ENCODE measurements at regions not wholly inside any gene's neighbourhood (a gene's known extent, or its start where the extent isn't known, plus 50 kb on each side); places are given as distances from the start of the nearest gene placed in this dataset.

- no peak overlapping the region for H3K4me3 ChIP-seq
- no peak overlapping the region for H3K27ac ChIP-seq (replicated peaks)
- no peaks in the 10 kb centered on the region for H3K36me3 ChIP-seq
- intact Hi-C loops (cut with micrococcal nuclease): no loop called here
- no peaks in the 10 kb centered on the region for H3K4me1 ChIP-seq
- H3K9me3 ChIP-seq (replicated peaks): peaks cover 36% of the 10 kb centered on the region
- no peaks in the 10 kb centered on the region for H3K27me3 ChIP-seq (ENCODE audit: low read depth)
- no peak for DNase-seq
- TF ChIP-seq CTCF (IDR thresholded peaks at IDR 0.05; ENCODE audit: borderline replicate concordance): no peak
Measured at GRCh38 chr1:104341944-104342343, 592.2 kb downstream of the AMY1C start.

- DNase-seq: no peak
- peaks cover 13% of the 10 kb centered on the region for H3K9me3 ChIP-seq (replicated peaks)
- H3K27me3 ChIP-seq (ENCODE audit: low read depth): no peaks in the 10 kb centered on the region
- intact Hi-C loops (cut with micrococcal nuclease): no loop called here
- H3K4me3 ChIP-seq: no peak overlapping the region
- no peaks in the 10 kb centered on the region for H3K4me1 ChIP-seq
- H3K27ac ChIP-seq (replicated peaks): no peak overlapping the region
- TF ChIP-seq CTCF (IDR thresholded peaks at IDR 0.05; ENCODE audit: borderline replicate concordance): no peak
- H3K36me3 ChIP-seq: no peaks in the 10 kb centered on the region
Measured at GRCh38 chr1:104348277-104348676, 598.6 kb downstream of the AMY1C start.

GRCh38 chr1:104353580-104353979, 603.9 kb downstream of the AMY1C start:
- no peak overlapping the region for H3K27ac ChIP-seq (replicated peaks)
- no peak overlapping the region for H3K4me3 ChIP-seq
- no peaks in the 10 kb centered on the region for H3K36me3 ChIP-seq
- intact Hi-C loops (cut with micrococcal nuclease): no loop called here
- no peak for TF ChIP-seq CTCF (IDR thresholded peaks at IDR 0.05; ENCODE audit: borderline replicate concordance)
- H3K4me1 ChIP-seq: no peaks in the 10 kb centered on the region
- H3K9me3 ChIP-seq (replicated peaks): no peaks in the 10 kb centered on the region
- DNase-seq: no peak
- no peaks in the 10 kb centered on the region for H3K27me3 ChIP-seq (ENCODE audit: low read depth)

GRCh38 chr1:104358086-104358485, 608.4 kb downstream of the AMY1C start:
- intact Hi-C loops (cut with micrococcal nuclease): no loop called here
- TF ChIP-seq CTCF (IDR thresholded peaks at IDR 0.05; ENCODE audit: borderline replicate concordance): no peak
- Histone ChIP-seq H3K36me3 (no peaks in the 10 kb centered on the region), H3K4me1 (no peaks in the 10 kb centered on the region), H3K27ac (replicated peaks) (no peak overlapping the region), H3K4me3 (no peak overlapping the region), H3K27me3 (ENCODE audit: low read depth) (no peaks in the 10 kb centered on the region), H3K9me3 (replicated peaks) (peaks cover 3% of the 10 kb centered on the region)
- DNase-seq: no peak

GRCh38 chr1:104358621-104359020, 608.9 kb downstream of the AMY1C start:
- H3K36me3 ChIP-seq: no peaks in the 10 kb centered on the region
- H3K4me3 ChIP-seq: no peak overlapping the region
- H3K27me3 ChIP-seq (ENCODE audit: low read depth): no peaks in the 10 kb centered on the region
- no peaks in the 10 kb centered on the region for H3K4me1 ChIP-seq
- no peak overlapping the region for H3K27ac ChIP-seq (replicated peaks)
- no peak for DNase-seq
- no peak for TF ChIP-seq CTCF (IDR thresholded peaks at IDR 0.05; ENCODE audit: borderline replicate concordance)
- intact Hi-C loops (cut with micrococcal nuclease): no loop called here
- H3K9me3 ChIP-seq (replicated peaks): peaks cover 3% of the 10 kb centered on the region

GRCh38 chr1:104378414-104378813, 628.7 kb downstream of the AMY1C start:
- intact Hi-C loops (cut with micrococcal nuclease): no loop called here
- no peak for DNase-seq
- no peaks in the 10 kb centered on the region for H3K4me1 ChIP-seq
- no peaks in the 10 kb centered on the region for H3K36me3 ChIP-seq
- H3K27ac ChIP-seq (replicated peaks): no peak overlapping the region
- H3K27me3 ChIP-seq (ENCODE audit: low read depth): no peaks in the 10 kb centered on the region
- peaks cover 22% of the 10 kb centered on the region for H3K9me3 ChIP-seq (replicated peaks)
- TF ChIP-seq CTCF (IDR thresholded peaks at IDR 0.05; ENCODE audit: borderline replicate concordance): no peak
- no peak overlapping the region for H3K4me3 ChIP-seq

All from left ventricle myocardium inferior (tissue), 1 donor.